Muscle layer of colon (tissue), 2 donors: ENCODE measurements at regions not wholly inside any gene's neighbourhood (a gene's known extent, or its start where the extent isn't known, plus 50 kb on each side); places are given as distances from the start of the nearest gene placed in this dataset.

Source experiments
- H3K27ac ChIP-seq: one replicate; pipeline ENCODE4 v1.7.0; 2013; ENCODE audit warnings: low read depth, mild to moderate bottlenecking, low read length, moderate library complexity
- H3K27me3 ChIP-seq, 2 donors: one replicate each; pipeline ENCODE4 v1.7.0; 2013; ENCODE audit warnings: low read length in 2 of 2, mild to moderate bottlenecking in 2 of 2; ENCODE audit not compliant: insufficient read depth in 2 of 2, control insufficient read depth in 1 of 2
- H3K36me3 ChIP-seq: one replicate; pipeline ENCODE4 v1.7.0; 2013; ENCODE audit warnings: mild to moderate bottlenecking, low read length; ENCODE audit not compliant: insufficient read depth
- H3K4me1 ChIP-seq: one replicate; pipeline ENCODE4 v1.7.0; 2013; ENCODE audit warnings: mild to moderate bottlenecking, low read length; ENCODE audit not compliant: insufficient read depth
- H3K4me3 ChIP-seq, 2 donors: one replicate each; pipeline ENCODE4 v1.7.0; 2013; ENCODE audit warnings: low read length in 2 of 2, low read depth in 1 of 2, mild to moderate bottlenecking in 1 of 2, moderate library complexity in 1 of 2
- H3K9ac ChIP-seq: one replicate; pipeline ENCODE4 v1.7.0; 2013; ENCODE audit warnings: low read length
- H3K9me3 ChIP-seq: one replicate; pipeline ENCODE4 v1.7.0; 2013; ENCODE audit warnings: mild to moderate bottlenecking, low read length
- donor health status: abdominal sarcoma.
- donor health status: Adenocarcinoma of cecum.

- no peaks in the 10 kb centered on the region for H3K4me1 ChIP-seq
- H3K27ac ChIP-seq = no peak overlapping the region
- H3K4me3 ChIP-seq = no peak overlapping the region
- no peaks in the 10 kb centered on the region for H3K36me3 ChIP-seq
- H3K9ac ChIP-seq = no peak overlapping the region
- H3K9me3 ChIP-seq = no peaks in the 10 kb centered on the region
- no peaks in the 10 kb centered on the region for H3K27me3 ChIP-seq
Observed at GRCh38 chr2:83959266-83959665, 499.8 kb downstream of the SUCLG1 start.

DNA sequence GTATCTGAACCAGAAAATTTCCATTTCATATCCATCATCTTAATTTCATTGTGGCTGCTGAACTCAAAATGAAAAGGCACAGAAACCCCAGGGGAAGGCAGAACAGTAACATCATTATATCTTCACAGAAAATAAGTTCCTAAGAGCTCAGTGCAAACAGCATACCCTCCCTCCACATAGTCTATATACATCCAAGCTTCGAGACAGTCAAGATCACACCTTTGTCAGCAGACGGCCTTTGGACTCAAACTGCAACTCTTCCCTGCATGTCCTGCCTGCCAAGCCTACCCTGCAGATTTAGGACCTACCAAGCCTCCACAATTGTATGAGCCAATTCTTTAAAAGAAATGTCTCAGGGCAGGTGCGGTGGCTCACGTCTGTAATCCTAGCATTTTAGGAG lies 502.1 kb downstream of the SUCLG1 start:
- no peaks in the 10 kb centered on the region for H3K9me3 ChIP-seq
- no peak overlapping the region for H3K9ac ChIP-seq
- H3K27me3 ChIP-seq = no peaks in the 10 kb centered on the region
- H3K27ac ChIP-seq = no peak overlapping the region
- H3K36me3 ChIP-seq = no peaks in the 10 kb centered on the region
- no peaks in the 10 kb centered on the region for H3K4me1 ChIP-seq
- no peak overlapping the region for H3K4me3 ChIP-seq

DNA sequence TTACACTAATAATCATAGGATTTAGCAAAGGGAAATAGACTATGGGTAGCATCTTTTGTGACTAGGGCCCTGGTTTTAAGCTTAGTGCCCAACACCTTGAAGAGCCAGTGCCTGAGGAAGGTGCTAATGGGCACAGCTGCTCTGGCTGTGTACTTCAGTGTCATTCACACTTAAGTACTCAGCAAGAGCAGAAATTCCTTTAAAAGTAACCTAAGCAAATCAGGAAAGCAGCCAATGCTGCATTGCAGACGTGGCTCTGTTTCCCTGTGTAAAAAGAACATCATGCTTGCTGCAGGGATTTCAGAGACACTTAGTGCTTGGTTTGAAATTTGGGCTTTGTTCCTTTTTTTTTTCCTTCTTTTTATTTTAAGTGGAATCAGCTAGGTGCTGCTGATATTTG lies 505.4 kb downstream of the SUCLG1 start:
- Histone ChIP-seq H3K27ac (no peak overlapping the region), H3K4me1 (no peaks in the 10 kb centered on the region), H3K9ac (no peak overlapping the region), H3K27me3 (no peaks in the 10 kb centered on the region), H3K36me3 (no peaks in the 10 kb centered on the region), H3K9me3 (no peaks in the 10 kb centered on the region), H3K4me3 (no peak overlapping the region)

- Histone ChIP-seq H3K27me3 (no peaks in the 10 kb centered on the region), H3K27ac (no peak overlapping the region), H3K4me1 (no peaks in the 10 kb centered on the region), H3K9ac (no peak overlapping the region), H3K4me3 (no peak overlapping the region), H3K9me3 (no peaks in the 10 kb centered on the region), H3K36me3 (no peaks in the 10 kb centered on the region)
Observed at GRCh38 chr2:83951378-83951947, 507.6 kb downstream of the SUCLG1 start.

GRCh38 chr2:83949361-83949760 lies 509.7 kb downstream of the SUCLG1 start:
- Histone ChIP-seq H3K9ac (no peak overlapping the region), H3K27ac (no peak overlapping the region), H3K4me1 (no peaks in the 10 kb centered on the region), H3K4me3 (no peak overlapping the region), H3K36me3 (no peaks in the 10 kb centered on the region), H3K27me3 (no peaks in the 10 kb centered on the region), H3K9me3 (no peaks in the 10 kb centered on the region)

DNA sequence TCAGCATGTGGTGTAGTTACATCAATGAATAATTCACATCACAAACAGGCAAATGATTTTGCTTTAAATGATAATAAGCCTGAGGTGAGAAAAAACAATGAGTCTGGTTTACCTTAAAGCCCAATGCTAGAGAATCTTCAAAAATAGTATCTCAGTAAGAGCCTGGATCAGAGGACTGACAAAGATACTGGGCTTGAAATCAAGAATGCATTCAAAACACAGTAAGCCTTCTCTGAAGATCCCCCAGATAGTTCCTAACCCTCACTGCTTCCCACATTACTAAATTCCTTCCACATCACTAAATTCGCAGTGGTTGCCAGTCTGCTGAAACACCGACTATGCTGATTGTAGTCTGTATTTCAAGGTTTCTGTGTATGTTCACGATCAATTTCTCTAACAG lies 514.9 kb downstream of the SUCLG1 start:
- Histone ChIP-seq H3K9ac (no peak overlapping the region), H3K4me3 (no peak overlapping the region), H3K9me3 (no peaks in the 10 kb centered on the region), H3K36me3 (no peaks in the 10 kb centered on the region), H3K4me1 (no peaks in the 10 kb centered on the region), H3K27ac (no peak overlapping the region), H3K27me3 (no peaks in the 10 kb centered on the region)

GRCh38 chr2:83943265-83943664 lies 515.8 kb downstream of the SUCLG1 start:
- no peaks in the 10 kb centered on the region for H3K36me3 ChIP-seq
- H3K9me3 ChIP-seq = no peaks in the 10 kb centered on the region
- no peaks in the 10 kb centered on the region for H3K4me1 ChIP-seq
- H3K27me3 ChIP-seq = no peaks in the 10 kb centered on the region
- H3K4me3 ChIP-seq = no peak overlapping the region
- no peak overlapping the region for H3K27ac ChIP-seq
- no peak overlapping the region for H3K9ac ChIP-seq

GRCh38 chr2:83941886-83942285 lies 517.2 kb downstream of the SUCLG1 start:
- Histone ChIP-seq H3K27ac (no peak overlapping the region), H3K36me3 (no peaks in the 10 kb centered on the region), H3K9me3 (no peaks in the 10 kb centered on the region), H3K4me1 (no peaks in the 10 kb centered on the region), H3K4me3 (no peak overlapping the region), H3K9ac (no peak overlapping the region), H3K27me3 (no peaks in the 10 kb centered on the region)

DNA sequence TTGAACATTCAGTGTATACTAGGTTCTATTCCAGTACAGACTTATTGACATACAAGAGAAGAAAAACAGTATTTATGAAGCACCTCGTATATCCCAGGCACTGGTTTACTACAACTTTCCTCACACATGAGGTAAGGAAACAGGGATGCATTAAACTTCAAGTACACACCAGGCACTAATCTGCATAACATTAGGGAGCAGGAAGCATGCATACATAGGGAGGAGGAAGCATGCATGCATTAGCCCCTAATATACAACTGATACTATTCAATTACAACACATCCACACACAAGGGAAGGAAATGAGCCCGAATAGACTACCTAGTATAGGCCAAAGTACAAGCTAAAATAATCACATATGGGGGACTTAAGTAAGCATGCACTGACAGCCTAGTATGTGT lies 525.3 kb downstream of the SUCLG1 start:
- no peaks in the 10 kb centered on the region for H3K4me1 ChIP-seq
- no peaks in the 10 kb centered on the region for H3K9me3 ChIP-seq
- H3K9ac ChIP-seq = no peak overlapping the region

GRCh38 chr2:83923531-83923930 lies 535.5 kb downstream of the SUCLG1 start:
- Histone ChIP-seq H3K4me3 (no peak overlapping the region), H3K27ac (no peak overlapping the region), H3K9ac (no peak overlapping the region), H3K9me3 (no peaks in the 10 kb centered on the region), H3K4me1 (no peaks in the 10 kb centered on the region), H3K36me3 (no peaks in the 10 kb centered on the region), H3K27me3 (no peaks in the 10 kb centered on the region)

More for the DNA sequence above, 525.3 kb downstream of the SUCLG1 start:
- H3K27me3 ChIP-seq = no peaks in the 10 kb centered on the region
- H3K36me3 ChIP-seq = no peaks in the 10 kb centered on the region
- H3K4me3 ChIP-seq = no peak overlapping the region
- no peak overlapping the region for H3K27ac ChIP-seq

GRCh38 chr2:83916559-83916958 lies 542.5 kb downstream of the SUCLG1 start:
- no peaks in the 10 kb centered on the region for H3K9me3 ChIP-seq
- no peak overlapping the region for H3K4me3 ChIP-seq
- H3K27me3 ChIP-seq = no peaks in the 10 kb centered on the region
- no peak overlapping the region for H3K27ac ChIP-seq
- no peak overlapping the region for H3K9ac ChIP-seq
- H3K36me3 ChIP-seq = no peaks in the 10 kb centered on the region
- H3K4me1 ChIP-seq = no peaks in the 10 kb centered on the region

- H3K9me3 ChIP-seq = no peaks in the 10 kb centered on the region
- no peak overlapping the region for H3K4me3 ChIP-seq
- no peak overlapping the region for H3K9ac ChIP-seq
- no peaks in the 10 kb centered on the region for H3K27me3 ChIP-seq
- H3K27ac ChIP-seq = no peak overlapping the region
- no peaks in the 10 kb centered on the region for H3K36me3 ChIP-seq
- H3K4me1 ChIP-seq = no peaks in the 10 kb centered on the region
Observed at GRCh38 chr2:83915381-83915780, 543.7 kb downstream of the SUCLG1 start.
